ENCODE measurements at regions not wholly inside any gene's neighbourhood (a gene's known extent, or its start where the extent isn't known, plus 50 kb on each side); places are given as distances from the start of the nearest gene placed in this dataset.

DNA sequence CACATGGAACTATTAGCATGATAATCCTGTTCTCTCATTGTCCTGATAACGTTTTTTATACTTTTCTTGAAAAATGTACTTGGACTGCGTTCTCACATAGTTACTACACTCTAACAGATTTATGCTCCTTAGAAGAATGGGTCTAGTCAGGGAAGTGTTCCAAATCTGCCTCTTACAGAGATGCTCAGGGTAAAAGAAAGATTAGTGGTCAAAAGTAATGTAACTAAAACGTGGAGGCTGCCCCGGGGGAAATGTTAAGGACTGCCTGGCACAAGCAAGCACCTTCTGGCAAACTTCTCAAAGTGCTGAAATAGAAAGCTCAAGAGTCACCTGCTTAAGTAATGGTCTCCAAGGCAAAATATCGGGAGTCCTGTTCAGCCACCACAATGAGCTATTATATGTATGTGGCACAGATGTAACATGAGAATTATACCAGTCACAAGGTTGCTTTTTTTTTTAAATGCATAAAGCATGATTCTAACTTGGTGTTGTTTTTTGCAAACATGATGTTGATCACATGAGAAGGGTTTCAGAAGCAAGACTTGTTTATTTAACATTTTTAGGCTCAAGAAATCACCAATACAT lies 244.5 kb upstream of the JARID2 start:
- DNase-seq = no peak

DNA sequence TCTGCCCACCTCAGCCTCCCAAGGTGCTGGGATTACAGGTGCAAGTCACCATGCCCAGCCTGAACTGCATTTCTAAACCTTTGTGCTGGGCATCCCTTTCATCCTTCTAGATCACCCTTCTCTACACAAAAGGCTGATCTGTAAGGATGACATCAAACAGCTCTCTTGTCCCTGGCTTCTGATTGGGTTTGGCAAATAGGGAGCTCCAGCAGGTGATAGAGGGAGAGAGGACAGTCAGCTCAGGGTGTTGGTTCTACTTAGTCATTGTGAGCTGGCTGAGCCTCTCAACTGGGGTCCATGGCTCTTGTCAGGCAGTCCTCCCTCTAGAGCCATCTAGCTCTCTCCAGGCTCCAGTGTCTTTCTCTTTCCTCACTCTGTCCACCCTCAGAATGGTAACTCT lies 237.6 kb upstream of the JARID2 start:
- no peak for DNase-seq

DNA sequence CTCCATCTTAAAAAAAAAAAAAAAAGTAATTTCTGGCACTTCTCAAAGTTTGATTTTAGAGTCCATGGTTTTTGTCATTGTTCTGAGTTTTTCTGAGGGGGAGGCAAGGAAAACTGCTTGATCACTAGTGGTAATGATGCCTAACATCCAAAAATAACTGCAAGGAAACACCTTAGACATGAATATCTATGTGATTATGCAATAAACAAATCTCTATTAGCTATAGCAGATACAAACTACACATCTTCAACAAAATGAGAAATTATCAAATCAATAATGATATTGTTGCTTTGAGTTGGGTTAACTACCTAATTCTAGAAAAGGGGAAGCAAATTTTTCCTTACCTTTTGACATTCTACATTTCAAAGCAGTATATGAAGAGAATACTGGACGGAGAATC lies 230.9 kb upstream of the JARID2 start:
- DNase-seq = no peak

DNA sequence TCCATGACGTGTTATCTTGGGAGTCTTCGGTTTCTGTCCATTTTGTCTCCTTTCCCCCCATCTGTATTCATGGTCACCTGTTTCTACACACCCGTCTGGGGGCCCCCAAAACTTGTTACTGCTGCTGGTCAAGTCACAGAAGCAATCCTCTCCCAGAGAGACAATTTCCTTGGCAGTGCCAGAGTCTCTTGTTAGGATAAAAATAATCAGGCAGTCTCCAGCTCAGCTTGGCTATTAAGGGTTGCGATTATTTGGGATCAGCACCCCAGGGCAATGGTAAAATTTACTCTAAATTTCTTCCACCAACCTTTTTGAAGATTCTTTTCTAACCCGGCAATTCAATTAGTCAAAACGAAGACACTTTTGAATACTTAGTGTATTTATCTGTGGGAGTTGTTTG lies 229.1 kb upstream of the JARID2 start:
- no peak for DNase-seq

DNA sequence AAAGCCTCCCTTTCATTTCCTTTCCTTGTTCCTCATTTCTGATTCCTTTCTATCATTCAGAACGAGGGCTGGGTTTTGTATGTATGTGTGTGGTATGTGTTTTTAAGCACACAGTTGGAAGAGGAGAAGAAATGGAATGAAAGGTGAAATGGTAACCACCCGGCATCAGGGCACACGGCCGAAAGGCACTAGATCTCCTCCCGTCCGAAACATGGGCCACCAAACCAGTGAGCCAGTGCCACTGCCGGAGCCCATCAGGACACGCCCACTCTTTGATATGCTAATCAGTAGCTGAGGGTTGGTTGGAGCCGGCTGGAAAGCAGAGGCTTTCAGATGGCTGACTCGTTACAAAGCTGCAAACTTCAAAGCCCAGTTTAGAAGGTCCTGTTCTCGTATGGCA lies 228.6 kb upstream of the JARID2 start:
- no peak for DNase-seq

DNA sequence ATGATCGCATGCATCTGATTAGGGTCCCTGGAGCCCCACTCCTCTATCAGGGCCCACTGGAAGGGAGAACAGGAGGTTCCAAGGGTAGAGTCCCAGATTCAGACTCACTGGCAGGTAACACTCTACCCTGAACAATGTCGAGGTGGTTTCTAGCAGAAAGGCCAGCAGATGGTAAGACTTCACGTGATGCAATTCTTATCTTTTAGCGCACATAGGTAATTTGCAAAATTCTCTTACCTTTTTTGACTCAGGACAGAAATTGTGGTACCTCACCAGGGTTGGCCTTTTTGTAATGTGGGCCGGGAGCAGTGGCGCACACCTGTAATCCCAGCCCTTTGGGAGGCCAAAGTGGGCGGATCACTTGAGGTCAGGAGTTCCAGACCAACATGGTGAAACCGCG lies 228.1 kb upstream of the JARID2 start:
- no peak for DNase-seq

DNA sequence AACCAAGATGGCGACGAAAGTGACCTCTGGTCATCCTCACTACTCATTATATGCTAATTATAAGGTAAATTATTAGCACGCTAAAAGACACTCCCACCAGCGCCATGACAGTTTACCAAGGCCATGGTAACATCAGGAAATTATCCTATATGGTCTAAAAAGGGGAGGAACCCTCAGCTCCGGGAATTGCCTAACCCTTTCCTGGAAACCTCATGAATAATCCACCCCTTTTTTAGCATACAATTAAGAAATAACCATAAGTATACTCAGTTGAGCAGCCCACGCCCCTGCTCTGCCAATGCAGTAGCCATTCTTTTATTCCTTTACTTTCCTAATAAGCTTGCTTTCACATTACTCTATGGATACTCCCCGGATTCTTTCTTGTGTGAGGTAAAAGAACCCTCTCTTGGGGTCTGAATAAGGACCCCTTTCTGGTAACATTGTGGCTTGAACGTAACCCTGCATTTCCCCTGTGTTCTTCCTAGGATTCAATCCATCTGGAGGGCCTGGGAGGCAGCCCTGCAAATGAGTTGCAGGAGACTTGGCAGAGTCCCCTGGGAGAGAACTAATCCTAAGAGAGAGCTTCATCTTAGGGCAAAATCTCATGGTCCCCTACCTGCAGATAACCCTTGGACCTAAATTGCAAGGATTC lies 225.6 kb upstream of the JARID2 start:
- DNase-seq = no peak

DNA sequence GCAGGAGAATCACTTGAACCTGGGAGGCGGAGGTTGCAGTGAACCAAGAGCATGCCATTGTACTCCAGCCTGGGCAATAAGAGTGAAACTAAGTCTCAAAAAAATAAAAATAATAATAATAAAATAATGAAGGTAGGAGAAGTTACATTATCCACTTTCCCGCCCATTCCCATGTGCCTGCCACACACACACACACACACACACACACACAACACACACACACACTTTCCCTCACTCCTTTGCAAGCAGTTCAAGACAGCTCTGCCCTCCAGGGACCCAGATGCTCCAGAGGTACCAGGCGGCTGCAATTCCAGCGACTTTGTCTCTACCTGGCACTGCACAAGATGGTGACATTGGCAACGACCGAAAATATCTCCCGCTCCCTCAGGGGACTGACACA lies 224.8 kb upstream of the JARID2 start:
- no peak for DNase-seq

DNA sequence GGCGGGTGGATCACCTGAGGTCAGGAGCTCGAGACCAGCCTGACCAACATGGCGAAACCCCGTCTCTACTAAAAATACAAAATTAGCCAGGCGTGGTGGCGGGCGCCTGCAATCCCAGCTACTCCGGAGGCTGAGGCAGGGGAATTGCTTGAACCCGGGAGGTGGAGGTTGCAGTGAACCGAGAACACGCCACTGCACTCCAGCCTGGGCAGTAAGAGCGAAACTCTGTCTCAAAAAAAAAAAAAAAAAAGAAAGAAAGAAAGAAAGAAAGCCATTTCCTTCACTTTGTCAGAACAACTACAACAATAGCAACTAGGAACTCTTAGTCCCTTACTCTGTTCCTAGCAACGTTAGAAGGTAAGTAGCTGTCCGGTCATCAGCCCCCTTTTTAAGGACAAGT lies 222.9 kb upstream of the JARID2 start:
- peak; percentile 7 for DNase-seq

DNA sequence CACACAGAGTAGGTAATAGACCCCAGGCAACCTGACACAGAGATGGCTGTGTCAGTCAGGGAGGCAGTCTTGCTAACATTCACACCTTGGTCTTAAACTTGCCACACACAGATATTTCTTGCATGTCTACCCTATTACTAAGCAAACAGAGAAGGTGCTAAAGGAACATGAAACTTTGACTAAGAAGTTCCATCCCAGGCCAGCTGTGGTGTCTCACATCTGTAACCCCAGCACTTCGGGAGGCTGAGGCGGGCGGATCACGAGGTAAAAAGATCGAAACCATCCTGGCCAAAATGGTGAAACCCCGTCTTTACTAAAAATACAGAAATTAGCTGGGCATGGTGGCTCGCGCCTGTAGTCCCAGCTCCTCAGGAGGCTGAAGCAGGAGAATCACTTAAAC lies 222.4 kb upstream of the JARID2 start:
- peak; percentile 74 for DNase-seq

DNA sequence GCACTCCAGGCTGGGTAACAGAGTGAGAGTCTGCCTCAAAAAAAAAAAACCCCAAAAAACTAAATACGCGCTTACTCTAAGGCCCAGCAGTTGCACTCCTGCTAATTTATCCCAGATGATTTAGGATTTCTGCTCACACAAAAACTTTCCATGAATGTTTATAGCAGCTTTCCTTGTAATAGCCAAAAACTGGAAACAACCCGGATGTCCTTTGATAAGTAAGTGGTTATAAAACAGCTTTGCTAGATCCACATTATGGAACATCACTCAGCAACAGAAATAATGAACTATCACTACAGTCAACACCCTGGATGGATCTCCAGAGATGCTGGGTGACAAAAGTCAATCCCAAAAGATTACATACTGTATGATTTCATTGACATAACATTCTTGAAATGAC lies 220.4 kb upstream of the JARID2 start:
- no peak for DNase-seq

DNA sequence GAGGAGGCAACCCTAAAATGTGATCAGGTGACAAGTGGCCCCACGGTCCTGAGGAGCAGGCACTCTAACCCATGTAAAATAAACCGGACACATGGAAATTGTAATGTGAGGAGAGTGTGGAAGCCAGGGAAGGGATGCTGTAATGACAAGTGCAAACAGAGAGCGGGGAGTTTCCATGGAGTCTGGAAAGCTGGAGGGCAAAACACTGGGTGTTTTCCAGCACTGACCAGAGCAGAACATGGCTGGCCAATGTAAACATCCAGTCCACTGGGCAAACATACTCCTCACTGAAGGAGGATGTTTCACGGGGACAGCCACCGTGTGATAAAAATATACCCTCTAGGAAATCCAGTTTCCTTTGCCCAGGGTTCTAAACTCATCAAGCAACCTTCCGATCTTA lies 219.0 kb upstream of the JARID2 start:
- no peak for DNase-seq

DNA sequence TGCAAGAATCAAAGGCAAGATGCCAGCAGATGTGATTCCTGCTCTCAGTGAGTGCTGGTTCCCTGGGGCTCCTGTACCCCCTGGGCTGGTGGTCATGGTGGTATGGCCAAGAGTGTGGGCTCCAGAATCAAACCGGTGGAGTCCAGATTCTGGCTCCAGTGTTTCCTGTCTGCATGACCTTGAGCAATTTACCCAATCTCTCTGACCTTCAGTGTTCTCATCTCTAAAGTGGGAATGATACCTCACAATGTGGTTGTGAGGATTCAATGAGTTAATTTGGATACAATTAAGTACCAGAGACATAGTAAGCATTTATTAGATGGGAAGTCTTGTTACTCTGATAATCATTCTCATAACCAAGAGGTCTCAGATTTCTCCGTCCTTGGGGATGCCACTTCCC lies 218.4 kb upstream of the JARID2 start:
- DNase-seq = no peak

DNA sequence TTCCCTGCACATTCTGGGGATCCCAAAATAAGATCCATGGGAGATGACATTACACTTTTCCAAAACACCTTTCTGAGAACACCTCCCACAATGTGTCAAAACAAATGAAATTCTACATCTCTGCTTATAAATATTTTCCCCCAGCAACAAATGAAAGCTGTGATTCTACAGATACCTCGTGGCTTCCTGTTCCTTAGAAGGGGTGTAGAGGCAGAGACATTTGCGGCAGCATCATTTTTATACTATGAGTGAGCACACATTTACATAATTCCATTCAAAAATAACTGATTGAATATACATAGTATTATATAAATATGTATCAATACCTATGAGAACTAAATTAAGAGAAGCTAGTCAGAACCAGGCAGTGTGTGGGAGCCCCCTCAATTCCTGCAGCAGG lies 213.9 kb upstream of the JARID2 start:
- no peak for DNase-seq

DNA sequence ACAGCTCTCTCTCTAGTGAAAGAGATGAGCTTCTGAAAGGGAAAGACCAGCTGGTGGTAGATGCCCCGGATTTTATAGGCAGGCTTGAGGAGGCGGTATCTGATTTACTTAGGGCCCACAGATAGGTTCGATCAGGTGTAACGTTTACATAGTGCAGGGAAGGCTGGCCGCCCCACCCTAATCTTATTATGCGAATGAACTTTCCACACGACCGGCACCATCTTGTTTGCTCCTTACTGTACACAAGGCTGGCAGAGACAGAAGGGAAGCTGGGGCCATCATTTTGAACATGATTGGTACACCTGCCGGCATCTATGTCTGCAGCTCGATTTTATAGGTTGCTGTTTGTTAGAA lies 212.0 kb upstream of the JARID2 start:
- DNase-seq = no peak

DNA sequence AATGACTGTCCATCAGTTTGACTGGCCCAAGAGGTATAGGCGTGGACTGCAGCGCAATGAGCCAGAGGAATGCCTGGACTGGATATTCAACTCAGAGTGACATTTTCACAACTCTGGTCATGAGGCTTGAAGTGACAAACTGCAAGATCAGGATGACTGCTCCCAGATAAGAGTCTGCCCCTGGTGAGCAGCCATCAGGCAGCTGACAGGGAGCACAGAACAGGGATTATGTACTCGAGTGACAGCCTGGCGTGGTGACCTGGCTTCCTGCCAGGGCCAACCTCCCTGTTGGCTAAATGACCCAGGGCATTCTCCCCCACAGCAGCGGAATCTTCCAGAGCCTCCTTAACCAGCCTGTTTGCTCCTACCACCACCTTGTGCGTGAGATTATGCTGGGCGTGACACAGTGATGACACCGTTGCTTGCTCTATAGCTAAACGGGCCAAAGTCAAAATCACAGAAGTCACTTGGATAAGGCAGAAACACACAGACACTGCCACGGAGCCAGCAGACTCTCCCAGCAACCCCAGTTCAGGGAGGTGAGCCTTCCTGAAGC lies 209.1 kb upstream of the JARID2 start:
- no peak for DNase-seq

DNA sequence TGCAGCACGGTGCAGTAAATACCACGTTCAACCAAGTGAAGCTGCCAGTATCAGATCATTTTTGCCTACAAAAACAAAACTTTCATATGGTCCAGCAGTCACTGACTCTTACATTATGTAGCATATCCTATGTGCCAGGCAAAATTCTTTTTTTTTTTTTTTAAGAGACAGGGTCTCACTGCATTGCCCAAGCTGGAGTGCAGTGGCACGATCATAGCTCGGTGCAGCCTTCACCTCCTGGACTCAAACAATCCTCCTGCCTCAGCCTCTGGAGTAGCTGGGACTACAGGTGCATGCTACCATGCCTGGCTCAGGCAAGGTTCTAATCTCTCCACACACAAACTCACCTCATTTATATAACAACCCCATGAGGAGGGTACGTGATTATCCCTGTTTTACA lies 208.6 kb upstream of the JARID2 start:
- DNase-seq = no peak

DNA sequence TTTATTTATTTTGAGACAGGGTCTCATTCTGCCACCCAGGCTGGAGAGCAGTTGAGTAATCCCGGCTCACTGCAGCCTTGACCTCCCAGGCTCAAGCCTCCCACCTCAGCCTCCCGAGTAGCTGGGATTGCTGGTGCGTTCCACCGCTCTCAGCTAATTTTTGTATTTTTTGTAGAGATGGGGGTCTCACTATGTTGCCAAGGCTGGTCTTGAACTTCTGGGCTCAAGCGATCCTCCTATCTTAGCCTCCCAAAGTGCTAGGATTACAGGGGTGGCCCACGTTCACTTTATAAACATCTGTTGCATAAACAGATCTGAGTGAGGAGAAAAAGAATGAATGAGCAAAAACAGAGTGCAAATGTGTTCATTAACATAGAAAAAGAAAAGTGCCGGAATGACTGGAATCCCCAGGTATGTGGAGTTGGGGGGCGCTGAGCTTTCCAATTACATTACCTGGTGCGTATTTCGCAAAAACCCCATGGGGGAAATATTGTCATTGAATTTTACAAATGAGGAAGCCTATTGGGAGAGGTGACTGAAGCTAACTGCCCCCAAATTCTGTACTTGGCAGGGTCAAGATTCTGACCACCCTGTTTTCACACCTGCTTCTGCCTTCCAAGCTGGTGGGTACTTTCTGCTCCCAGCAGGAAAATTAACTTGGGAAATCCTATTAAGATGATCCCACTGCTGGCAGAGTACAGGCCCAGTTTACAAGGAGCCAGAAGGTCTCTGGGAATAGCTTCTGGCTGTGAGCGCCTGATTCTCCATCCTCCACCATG lies 207.7 kb upstream of the JARID2 start:
- no peak for DNase-seq

DNA sequence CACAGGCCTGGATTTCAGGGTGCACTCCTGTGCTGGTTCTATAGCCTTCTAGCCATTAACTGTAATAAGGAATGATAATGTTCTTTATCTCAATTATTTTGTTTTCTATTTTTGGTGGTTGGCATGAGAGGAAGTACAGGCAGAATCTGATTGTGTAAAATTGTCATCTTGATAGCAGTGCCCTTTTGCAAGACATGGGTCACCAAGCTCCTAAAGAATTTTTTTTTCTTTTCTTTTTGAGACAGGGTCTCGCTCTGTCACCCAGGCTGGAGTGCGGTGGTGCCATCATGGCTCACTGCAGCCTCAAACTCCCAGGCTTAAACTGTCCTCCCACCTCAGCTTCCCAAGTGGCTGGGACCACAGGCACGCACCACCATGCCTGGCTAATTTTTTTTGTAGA lies 206.7 kb upstream of the JARID2 start:
- no peak for DNase-seq

DNA sequence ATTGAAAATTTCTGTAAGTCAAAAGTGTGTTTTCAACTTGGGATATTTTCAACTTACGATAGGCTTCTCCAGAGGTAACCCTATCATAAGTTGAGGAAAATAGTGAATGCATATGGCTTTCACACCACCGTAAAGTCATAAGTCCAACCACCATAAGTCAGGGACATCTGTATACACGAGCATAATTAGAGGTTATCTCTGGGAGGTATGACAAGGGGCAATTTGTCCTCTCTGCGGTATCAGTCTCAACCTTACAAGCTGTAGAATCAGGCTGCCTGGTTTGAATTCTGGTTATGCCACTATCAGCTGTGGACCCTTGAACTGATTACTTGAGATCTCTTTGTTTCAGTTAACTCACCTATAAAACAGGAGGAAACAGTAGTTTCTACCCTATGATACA lies 202.9 kb upstream of the JARID2 start:
- DNase-seq = no peak

DNA sequence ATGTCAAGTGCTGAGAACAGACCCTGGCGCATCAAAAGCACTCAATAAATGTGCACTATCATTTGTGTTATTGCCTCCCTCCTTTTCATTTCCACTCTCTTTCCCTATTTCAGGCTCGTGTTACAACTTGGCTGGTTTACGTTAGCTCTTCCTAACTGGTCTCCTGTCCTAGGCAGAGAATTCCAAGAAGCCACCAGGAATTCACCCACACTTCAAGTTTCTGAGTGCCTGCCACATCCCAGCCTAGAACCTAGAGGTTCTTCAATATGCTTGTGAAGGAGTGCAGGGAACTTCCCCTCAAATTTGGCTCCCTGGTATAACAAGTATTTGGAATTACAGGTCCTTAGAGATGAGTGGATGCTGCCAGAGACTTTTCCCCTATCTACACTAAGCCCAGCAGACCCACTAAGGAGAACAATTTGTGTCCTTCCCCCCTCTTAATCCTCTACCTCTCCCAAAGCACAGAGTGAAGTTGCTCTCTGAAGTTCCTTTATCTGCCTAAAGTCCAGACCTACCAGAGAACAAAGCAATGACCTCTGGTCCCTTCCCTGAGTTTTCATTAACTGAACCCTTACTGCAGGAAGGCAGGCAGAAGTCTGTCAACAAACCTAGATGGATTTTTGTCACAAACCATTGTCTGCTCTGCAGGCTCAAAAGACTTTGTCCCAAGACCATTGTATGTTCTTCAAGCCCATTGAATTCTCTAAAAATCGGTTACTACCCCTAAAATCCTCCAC lies 201.6 kb upstream of the JARID2 start:
- no peak for DNase-seq

DNA sequence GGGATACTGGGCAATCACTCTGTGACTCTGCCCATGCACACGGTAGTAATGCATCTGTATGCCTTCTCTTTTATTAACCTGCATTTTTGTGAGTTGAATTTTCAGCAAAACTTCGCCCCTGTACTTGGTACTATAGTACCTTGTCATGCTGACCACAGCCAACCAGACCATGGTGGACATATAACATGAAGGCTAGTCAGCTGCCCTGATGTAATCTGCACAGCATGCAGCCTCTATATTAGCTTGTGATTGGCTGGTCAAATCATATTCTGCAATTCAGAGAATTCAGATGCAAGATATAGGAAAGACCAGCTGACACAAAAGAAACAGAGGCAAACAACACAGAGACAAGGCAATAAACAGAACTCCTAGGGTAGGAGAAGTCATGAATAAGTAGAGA lies 200.9 kb upstream of the JARID2 start:
- DNase-seq = no peak

DNA sequence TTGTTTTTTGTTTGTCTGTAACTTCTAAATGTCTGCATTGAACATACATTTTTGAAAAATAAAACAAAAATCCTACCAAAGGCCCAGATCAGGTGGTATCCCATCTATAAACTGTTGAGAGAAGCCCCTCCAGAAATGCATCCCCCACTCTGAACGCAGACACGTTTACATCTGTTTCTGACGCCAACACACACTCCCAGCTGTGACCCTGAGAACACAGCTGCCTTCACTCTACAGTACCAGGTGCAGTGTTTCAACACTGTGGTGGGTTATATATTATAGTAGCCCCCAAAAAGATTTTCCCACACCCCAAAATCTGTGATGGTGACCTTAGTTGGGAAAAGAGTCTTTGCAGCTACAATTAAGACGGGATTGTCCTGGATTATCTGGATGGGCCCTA lies 199.1 kb upstream of the JARID2 start:
- DNase-seq = no peak

DNA sequence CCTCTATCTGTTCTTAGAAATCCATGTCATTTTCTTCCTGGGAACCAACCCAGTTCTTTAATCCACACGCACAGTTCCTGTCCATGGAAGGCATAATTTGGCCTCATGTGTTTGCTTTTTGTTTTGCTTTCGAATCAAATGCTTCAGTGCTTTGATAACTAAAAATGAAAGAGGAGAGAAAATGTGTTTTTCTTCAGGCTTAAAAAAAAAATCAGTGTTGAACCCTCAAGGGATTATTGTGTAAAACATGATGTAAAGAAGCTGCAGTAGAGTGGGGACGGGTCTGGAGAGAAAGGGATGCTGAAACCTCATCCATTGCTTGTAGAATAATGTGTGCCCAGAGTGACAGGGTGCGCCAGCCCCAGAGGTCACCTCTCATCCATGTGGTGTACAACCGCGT lies 197.5 kb upstream of the JARID2 start:
- no peak for DNase-seq

Measured in stimulated activated CD4-positive, alpha-beta T cell treated with anti-CD3 and anti-CD28 coated beads, Interleukin-4, amount 100 ng/mL, for 24 hours (primary cell).